GM12892 (cell line): ENCODE measurements at regions not wholly inside any gene's neighbourhood (a gene's known extent, or its start where the extent isn't known, plus 50 kb on each side); places are given as distances from the start of the nearest gene placed in this dataset.

Experiments
- POLR2AphosphoS5 ChIP-seq: IDR thresholded peaks from 2 replicates; pipeline ENCODE4 v1.6.1; 2011; ENCODE audit warnings: low read depth, low read length, control low read depth
- TAF1 ChIP-seq: IDR thresholded peaks from 2 replicates; pipeline ENCODE4 v1.6.1; 2011; ENCODE audit warnings: low read depth, mild to moderate bottlenecking, control low read depth, low read length, borderline replicate concordance

GRCh38 chr6:133590196-133590595, 298.7 kb upstream of the TCF21 start:
- TF ChIP-seq POLR2AphosphoS5 (no peak), TAF1 (no peak)
